HG03045 (cell line): ENCODE measurements at regions not wholly inside any gene's neighbourhood (a gene's known extent, or its start where the extent isn't known, plus 50 kb on each side); places are given as distances from the start of the nearest gene placed in this dataset.

Source experiments
- ATAC-seq: cut with Tn5 transposase; IDR thresholded peaks from one replicate; pipeline ENCODE4 v1.9.1; 2021; ENCODE audit warnings: mild to moderate bottlenecking, moderate library complexity; ENCODE audit not compliant: unreplicated experiment

DNA sequence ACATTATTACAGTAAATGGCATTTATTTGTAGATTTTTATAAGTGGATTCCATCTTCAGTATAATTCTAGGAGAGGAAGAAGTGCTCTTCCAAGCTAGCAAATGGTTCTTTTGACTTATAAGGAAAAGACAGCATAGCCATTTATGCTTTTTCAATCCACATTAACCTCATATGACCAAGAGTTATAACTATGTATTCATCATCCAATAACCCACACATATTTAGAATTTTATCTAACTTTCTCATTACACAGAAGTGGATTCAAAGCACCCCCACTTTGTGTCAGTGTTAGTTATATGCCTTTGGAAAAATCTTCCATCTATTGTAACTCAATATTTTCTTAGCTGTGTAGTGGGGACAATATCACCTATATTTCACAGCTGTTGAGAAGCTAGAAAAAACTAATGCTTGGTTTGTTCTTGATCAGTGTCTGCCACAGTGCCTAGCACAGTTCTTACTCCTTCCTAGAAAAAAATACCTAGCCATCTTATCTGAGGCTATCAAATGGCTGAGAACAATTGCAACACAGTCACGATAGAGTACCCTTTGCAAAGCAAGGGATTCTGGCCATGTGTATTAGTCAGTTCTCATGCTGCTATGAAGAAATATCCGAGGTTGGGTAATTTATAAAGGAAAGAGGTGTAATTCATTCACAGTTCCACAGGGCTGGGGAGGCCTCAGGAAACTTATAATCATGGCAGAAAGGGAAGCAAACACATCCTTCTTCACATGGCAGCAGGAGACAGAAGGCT, 986.3 kb downstream of the TFAP2A start:
- ATAC-seq = no peak

DNA sequence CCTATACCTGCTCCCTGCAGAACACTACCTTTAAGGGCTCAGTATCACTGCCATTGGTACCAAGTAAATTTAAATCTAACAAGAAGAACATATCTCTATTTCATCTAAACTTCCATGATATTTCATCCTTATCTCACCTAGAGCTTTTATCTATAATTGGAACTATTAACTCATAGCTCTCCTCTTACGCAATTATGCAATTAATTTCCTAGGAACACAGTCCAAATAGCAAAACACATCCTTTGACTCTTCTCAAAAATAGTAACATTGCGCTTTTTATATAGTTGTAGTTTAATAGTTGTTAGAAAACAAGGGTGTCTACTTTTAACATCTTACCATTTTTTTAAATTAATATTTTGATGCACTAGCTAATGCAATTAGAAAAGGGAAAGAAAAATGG, 986.8 kb upstream of the SLC35B3 start:
- ATAC-seq = no peak

DNA sequence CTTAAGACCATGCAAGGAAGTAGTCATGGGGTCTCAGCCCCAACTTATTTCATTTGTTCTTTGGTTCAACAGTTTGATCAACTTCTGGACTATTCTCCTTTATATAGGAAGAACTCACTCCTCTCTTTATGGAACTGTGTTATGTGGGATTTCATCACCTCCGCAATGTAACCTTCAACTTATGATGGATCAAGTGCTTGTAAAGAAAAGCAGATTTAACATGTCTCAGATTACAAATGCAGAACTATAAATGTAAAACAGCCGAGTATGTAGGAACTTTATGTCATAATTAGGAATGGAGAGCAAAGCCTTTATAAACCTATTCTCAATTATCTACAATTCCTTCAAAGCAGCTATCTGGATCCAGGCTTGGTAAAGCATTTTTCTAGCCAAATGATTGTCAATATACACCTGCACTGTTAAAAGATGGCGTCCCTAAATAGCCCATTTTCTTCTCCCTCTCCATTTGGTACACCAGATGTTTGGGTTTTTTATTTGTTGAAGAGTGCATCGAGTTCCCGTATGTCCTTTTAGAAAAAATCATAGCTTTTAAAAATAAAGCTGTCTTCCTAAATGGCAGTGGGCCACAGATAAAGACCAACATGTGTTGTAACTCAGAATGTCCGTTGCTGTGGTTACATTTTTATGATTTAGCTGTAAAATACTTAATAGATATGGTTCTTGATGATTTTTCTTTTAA, 985.1 kb upstream of the SLC35B3 start:
- no peak for ATAC-seq

DNA sequence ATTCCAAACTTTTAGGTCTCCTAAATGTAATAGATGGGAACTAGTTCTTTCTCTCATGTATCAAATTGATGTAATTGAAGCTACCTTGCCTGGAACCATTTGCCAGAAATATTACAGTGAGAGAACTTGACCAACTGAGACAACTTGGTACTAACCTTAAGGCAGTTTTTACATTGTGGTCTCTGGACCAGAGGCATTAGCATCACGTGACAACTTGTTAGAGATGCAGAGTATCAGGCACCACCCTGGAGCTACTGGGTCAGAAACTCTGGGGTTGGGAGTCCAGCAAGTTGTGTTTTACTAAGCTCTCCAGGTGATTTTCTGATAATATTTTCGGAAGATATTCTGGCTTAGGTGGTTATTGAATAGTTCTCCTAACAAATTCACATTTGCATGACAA, 982.1 kb upstream of the SLC35B3 start:
- ATAC-seq = no peak

DNA sequence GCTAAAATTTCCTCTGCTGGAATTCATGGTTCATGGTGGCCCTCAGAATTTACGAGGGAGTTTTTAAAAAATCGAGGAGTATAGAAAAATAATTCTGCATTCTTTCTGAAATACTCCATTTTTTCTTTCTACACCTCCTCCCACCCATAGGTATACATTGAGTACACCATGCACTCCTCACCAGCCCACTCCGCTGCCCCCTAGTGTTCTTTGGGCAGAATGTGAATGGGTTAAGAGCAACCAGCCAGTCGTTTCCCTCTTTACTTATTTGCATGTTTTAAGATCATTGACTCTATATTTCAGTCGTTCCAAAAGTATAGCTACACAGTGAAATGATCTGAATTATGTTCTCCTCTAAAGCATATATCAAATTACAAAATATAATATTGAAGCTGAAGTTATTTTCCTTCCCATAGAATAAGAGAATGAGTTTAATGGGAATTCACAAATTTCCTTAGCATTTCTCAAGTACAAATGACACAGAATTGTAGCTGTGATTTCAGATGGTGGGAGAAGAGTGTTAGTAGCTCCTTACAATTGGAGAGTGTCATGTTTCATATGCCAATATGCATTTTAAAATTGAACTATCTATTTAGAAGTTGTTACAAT, 977.7 kb upstream of the SLC35B3 start:
- ATAC-seq = no peak

DNA sequence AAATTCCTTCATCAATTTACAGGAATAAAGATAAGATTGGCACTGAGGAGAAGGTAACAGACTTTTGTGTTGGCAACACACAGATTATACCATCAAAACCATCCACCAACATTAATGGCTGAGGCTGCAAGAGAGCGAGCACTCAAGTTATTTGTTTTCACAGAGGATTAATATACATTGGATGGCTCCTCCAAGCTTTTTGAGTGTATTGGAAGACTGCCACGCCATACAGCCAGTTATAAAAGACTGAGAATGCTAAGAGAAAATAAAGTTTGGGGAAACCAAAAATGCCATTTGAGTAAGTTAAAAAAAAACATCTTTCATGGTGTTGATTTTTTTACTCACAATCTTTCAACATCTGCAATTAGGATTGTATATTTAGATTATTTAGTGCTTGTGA, 973.8 kb upstream of the SLC35B3 start:
- ATAC-seq = no peak

DNA sequence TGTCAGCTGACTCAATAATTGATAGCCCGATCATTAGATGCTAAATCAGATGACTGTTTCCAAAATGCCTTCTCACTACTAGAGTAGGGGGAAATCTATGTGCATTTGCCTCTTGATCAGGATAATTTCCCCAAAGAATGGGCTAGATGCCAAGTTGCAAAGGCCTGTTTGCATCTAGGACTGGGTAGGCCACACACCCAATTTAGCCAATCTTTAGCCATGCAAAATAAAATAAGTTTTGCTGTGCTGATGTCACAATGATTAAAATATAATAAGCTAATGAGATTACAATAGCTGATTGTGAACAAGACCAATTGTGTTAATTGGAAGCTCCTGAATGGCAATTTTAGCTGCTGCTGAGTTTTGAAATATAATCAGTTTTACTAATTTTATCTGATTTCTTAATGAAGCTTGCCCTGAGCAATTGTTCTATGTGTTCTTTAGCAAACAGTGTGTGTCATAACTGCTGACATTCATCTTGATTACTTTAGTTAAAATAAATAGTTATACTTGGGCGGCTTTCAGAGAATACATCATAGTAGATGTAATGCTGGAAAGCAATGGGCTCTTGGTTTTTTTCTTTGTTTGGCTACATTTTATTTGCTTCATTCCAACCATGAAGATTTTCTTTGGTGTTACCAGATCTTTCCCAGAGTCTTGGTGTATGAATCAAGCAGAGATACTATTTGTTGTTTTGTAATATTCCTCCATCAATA, 973.2 kb upstream of the SLC35B3 start:
- no peak for ATAC-seq

DNA sequence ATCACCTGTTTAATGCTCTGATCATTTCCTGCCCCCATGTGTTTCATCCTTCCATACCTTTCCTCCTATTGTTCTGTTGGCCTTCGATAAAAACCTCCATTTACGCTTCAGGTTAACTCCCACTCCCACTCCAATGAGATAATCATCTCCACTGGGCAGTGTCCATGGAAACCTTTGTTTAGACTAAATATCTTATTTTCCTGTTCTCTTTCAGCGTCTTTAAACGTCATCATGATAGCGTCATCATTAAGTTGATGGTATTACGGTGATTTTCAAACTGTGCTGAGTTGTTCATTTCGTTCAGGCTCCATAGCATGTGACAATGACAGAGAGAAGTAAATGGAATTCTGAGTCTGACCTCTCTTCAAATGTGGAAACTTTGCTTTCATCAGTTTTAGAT, 970.5 kb upstream of the SLC35B3 start:
- no peak for ATAC-seq

DNA sequence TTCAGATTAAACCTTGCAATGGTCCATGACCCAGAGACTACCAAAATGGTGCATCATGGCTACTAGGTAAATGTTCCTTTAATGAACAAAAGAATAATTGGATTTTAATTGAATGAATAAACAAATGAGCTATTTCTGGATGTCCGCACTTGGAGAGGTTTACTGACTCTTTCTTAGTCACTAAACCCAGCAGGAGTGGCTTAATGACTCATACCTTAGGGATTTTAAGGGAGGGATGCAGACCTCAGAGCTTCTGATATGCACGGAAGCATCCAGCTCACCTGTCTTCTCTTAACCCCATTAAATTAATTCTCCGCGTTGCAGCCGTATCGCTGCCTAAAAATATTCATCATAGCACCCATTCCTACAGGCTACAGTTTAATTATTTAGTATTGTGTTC, 970.0 kb upstream of the SLC35B3 start:
- no peak for ATAC-seq

DNA sequence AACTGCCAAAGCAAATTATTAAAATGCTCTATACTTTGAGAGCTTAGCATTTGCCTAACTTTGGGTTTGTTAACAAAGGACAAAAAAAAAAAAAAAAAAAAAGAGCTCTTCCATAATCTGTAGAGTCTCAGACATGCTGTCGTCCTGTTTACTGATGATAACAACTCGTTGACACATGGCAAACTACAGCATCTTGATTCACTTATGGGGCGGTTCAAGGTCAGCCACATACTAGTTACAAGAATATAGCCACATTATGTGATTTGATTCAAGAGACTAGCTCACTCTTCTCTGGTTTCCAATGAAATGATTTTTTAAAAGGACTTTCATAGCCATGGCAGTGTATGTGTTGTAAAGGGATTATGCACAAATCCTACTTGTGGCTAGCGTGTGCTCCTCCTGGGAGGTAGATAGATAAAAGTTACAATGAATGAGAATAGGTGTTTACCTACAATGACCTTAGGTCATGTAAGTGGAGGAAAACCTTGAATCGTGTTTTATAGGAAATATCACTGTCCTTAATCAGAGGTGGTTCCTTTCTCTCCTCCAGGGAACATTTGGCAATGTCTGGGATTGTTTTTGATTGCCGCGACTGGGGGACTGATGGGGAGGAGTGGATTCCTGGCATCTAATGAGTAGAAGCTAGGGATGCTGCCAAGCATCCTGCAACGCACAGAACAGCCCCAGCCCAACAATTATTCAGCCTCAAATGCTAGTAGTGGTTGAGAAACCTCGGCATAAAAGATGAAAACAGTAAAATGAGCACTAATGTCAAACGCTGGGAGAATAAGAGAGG, 969.2 kb upstream of the SLC35B3 start:
- no peak for ATAC-seq

DNA sequence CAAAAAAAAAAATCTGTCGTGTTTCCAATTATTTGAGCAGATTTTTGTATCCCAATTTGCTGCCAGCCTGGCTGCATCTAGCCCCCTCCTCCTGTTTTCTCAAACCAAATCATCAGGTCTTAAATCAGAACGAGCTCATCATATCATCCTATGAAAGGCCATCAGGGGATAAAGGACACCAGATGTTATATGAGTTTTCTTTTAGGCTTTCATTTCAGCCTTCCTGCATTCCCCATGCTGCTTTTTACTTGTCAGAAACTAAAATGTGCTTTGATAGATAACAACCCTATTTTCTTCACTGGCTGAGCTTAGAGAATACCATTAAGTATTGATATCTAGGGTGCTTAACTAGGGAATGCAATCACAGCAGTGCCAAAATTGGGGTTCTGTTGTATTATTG, 968.4 kb upstream of the SLC35B3 start:
- ATAC-seq = no peak

DNA sequence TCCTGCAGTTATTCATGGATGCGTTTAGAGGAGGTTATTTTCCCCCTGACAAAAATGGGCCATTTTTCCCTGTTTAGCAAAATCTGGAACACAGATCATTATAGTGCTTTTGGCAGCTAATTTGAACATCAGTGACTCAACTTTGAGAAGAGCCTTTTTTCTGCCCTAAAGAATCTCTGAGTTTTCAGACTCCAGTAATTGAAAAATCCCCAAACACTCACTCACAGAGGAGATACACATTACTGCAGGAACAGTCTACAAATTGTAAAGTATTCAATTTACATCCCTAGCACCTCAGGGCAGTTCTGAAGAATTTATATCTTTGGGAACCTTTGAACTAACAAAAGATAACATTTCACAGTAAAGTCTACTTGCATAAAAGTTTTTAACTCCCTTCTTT, 966.6 kb upstream of the SLC35B3 start:
- no peak for ATAC-seq

DNA sequence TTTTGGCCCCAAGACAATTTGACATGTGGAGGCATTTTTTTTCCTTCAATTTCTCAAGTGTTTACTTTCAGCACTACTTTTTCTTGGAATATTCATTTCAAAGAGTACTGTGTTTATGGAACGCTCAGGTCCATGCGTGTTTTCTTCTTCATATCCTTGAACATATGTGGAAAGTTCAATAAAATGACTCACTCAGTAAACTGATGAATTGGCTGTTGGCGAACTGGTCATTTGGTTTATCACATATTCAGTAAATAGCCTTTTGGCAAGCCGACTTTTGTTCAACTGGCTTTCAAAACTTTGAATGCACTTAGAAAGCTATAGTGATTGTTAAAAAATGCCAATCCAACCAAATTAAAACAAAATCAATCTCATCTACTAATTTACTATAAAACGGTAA, 964.6 kb upstream of the SLC35B3 start:
- no peak for ATAC-seq

DNA sequence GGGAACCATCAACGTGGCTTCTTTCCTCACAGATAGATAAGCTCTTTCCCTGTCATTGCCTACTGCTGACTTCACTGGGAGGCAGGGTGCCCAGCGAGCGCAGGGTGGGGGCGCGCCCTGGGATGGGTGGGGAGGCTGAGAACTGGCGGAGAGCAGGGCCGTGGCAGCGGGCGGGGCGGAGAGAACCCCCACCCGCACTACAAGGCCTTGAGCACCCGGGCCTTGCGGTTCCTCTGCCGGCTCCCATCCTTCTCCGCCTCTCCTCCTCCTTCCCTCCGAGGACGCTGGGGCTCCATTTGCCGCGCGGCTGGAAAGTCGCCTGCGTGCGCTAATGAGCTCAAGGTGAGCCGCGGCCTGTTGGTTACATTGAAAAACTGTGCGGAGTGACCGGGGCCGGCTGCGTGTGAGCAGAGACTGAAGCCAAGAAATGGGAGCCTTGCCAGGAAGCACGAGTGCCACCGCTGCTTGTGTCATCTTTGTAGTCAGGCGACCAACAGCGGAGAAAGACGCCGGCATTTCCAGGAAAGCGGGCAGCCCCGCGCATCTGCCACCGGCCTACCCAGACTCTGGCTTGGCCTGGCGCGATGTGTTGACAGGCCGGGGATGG, 963.5 kb upstream of the SLC35B3 start:
- no peak for ATAC-seq

DNA sequence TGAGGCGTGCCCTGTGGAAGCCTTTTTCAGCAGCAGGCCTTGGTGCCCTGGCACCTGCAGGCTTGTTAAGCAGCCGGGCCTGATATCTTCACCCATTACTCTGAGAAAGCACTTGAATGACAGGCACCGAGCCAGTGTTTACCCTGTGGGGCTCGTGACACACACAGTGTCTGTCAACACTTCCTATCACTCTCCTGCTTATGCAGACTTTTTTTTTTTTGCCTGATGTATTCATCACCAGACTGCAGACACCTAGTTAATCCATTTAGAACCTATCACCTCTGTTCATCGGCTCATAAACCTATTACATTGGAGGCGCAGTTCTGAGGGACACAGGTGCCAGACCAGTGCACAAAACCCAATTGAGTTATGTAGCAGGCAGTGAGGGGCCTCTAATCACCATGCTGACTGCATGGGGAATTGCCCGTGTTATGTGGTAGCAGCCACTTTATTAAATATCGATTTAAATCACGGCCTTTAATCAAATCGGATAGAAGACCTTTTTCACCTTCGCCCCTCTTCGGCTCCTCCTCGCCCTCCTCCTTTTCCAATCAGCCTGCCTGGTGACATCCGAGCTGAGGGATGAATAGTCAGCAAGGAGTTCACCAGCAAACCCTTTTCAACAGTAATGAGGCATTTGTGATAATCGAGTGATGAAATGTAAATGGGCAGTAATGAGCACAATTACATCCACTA, 962.9 kb upstream of the SLC35B3 start:
- no peak for ATAC-seq

DNA sequence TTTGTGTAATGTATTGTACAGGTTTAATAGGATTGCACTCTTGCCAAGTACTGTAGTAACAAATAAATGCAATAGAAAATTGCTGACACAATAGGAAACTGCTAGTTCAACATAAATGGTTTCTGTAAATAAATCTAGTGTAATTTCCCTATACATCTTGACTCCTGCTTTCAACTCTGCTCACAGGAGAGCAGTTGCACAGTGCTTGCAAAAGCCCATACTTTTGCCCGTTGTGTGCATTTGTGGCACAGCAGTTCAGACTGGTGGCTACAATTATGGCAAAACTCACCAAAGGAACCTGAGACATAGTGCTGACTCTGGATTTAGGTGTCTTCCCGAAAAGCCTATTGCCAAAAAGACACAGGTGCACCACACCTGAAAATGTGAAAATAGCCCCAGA, 953.3 kb upstream of the SLC35B3 start:
- ATAC-seq = no peak

DNA sequence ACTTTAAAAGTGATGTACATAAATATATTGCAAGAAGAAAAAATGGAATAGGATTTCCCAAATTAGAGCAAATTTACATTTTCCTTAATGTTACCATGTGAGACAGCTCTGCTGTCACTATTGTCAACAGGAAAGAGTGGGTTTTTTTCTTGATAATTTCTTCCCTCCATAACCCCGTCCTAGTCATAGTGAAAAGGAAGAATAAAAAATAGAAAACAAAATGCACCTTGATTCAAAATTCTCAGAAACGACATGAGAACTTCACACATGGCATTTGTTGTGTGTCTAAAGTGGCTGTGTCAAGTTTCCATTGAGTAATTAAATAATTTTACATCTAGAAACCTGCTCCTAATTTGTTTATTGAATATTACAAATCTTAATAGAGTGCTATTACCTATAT, 945.2 kb upstream of the SLC35B3 start:
- no peak for ATAC-seq

DNA sequence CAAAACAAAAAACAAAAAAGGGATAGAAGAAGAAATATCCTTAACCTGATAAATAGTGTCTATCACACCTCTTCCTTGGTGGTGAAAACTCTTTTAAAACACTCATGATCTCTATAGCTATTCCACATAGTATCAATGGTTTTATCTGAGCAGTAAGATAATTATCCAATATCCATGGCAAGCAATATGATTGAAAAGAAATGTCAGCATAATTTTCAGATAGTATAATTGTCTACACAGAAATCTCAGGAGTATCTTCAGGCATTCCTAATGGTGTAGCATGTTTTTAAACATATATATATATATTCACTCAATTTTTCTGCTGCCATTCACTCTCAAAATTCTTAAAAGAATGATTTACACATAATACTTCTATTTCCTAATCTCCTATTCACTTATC, 938.0 kb upstream of the SLC35B3 start:
- ATAC-seq = no peak

DNA sequence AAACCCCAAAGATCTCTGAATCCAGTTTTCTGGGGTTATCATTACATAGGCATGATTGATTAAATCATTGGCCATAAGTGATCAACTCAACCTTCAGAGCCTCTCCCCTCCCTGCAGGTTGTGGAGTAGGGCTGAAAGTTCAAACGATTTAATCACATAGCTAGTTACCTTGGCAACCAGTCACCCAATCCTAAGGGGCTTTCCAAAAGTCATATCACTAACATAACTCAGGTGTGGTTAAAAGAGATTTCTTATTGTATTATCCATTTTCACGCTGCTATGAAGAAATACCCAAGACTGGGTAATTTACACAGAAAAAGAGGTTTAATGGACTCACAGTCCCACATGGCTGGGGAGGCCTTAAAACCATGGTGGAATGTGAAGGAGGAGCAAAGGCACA, 935.1 kb upstream of the SLC35B3 start:
- ATAC-seq = no peak

DNA sequence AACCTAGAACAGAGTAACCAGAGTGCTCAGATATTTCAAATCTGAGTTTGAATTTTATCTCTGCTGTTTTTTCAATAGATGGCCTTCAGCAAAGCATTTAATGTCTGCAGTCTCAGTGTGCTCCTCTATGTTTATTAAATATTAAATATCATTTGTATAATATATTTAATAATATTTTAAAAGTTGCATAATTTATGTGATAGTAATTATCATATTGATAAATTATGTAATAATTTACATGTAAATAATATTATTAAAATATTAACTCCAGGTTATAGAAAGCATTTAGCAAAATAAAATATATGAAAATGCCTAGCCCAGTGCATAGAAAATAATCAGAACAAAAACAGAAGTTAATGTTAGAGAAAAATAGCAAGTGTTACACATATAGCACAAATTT, 930.0 kb upstream of the SLC35B3 start:
- ATAC-seq = no peak
